Endometrial microvascular endothelial cells (primary cell): ENCODE measurements at regions not wholly inside any gene's neighbourhood (a gene's known extent, or its start where the extent isn't known, plus 50 kb on each side); places are given as distances from the start of the nearest gene placed in this dataset.

Experiments
- in situ Hi-C: cut with HindIII; loops from 2 replicates; pipeline ENCODE4 v1.10.0; 2017; ENCODE audit warnings: low sequenced_read_pairs, low pct_unique_long_range_greater_than_20kb; ENCODE audit errors: inconsistent ontology term

DNA sequence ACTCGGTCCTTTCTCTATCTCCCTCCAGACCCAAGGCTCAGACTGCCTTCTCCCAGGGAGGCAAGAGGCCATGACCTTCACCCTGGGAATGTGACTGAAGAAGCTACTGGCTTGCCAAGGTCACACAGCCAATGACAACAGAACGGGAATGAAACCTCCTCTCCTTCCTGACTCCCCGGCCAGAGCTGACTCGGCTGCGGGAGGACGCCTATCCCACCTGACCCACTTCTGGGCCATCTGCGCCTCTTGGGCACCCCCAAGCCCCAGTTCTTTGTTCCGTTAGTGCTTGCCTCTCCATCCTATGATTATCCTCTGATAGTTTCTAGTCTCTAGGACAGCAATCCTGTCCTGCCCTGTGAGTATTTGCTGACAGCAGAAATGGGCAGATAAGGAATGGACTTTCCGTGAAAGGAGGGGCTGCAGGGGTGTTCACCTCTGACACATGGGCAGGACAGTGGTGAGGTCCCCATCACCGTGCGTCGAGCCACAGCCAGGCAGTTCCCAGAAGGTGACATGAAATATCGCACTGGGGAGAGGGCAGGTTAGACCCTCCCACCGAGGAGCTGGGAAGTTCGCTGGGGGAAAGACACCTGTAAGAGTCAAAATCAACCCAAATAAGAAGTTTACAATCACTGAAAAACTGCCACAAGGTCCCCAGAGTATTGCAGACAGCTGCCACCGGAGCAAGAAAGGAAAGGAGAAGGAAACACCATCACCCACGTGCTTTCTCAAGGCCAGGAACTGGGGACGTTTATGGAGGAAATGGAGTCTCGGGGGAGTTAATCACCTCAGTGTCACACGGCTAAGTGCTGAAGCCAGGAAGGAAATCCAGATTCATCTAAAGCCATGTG is 63.0 kb downstream of the INSIG1 start:
- in situ Hi-C loops = loop anchor here (25.0 kb wide), 1 partner anchor 173 kb away; no protein-coding TSS in a partner anchor

DNA sequence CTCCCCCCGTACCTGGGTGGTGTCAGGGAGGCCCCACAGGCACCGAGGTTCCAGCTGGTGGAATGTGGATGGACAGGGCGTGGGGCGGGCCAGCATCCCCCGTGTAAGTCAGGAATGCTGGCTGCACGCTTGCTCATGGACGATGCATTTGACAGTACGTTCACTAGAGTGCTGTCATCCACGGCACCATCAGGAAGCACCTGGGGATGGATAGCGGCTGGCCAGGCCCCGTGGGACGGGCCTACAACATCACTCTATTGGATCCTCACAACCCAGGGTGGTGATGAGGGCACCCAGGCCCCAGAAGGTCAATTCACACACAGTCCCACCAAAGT is 63.6 kb downstream of the INSIG1 start:
- in situ Hi-C loops = loop anchor here (25.0 kb wide), 1 partner anchor 174 kb away; no protein-coding TSS in a partner anchor

DNA sequence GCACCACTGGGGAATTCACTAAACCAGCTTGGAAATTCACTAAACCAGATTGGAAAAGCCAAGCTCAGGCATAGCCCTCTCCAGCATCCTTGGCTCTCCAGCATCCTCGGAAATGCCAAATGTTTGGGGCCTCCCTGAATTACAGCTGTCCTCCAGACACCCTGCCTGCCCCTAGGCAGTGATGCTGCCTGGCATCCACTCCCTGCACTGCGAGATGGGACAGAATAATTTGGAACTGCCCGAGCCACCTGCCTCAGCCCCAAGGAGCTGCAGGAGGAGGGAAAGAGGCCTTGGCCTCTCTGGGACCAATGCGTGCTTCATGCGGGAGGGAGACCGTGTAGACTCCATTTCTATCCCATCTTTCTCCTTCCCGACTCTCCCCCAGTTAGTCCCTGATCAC is 64.3 kb downstream of the INSIG1 start:
- in situ Hi-C loops = loop anchor here (25.0 kb wide), 1 partner anchor 175 kb away; no protein-coding TSS in a partner anchor

DNA sequence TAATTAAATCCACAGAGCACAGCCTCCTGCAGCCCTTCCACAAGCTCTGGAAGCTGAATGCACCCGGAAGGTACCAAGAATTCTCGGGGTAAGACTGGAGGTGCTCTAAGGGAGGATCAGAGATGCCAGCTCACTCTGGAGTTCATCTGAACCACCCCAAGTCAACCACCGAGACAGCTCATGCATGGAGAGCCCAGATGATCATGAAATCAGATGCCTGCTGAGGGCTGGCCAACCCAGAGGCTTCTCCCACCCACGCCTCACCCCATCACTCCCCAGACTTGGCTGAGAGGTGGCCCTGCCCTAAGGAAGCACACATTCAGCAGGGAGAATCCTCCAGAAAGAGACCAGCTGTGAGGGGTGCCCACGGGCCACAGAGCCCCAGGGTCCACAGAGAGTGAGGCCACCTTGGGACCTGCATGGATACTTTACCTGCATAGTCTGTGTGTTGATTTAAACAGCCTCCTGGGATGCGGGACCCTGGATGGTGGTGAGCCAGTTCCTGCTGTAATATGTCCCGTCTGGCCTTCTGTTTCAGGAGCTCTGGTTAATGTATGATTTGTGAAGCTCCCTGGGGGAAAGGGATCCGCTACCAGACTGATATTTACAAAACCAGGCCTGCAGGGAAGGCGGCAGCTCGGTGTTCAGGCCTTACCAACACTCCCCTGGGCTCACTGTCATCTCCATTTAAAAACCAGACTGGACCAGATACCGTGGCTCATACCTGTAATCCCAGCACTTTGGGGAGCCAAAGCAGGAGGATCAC is 64.9 kb downstream of the INSIG1 start:
- in situ Hi-C loops = loop anchor here (25.0 kb wide), 1 partner anchor 175 kb away; no protein-coding TSS in a partner anchor

DNA sequence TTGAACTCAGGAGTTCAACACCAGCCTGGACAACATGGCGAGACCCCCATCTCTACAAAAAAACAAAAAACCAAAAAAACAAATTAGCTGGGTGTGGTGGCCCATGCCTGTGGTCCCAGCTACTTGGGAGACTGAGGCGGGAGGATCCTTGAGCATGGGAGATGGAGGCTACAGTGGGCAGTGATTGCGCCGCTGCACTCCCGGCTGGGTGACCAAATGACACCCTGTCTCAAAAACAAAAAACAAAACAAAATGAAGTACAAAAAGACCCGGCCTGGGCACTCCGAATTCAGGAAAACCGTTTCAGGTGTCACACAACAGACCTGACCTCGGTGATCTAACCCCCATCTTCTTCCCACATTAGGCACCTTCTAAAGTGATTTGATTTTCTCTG is 65.5 kb downstream of the INSIG1 start:
- in situ Hi-C loops = loop anchor here (25.0 kb wide), 1 partner anchor 176 kb away; no protein-coding TSS in a partner anchor

DNA sequence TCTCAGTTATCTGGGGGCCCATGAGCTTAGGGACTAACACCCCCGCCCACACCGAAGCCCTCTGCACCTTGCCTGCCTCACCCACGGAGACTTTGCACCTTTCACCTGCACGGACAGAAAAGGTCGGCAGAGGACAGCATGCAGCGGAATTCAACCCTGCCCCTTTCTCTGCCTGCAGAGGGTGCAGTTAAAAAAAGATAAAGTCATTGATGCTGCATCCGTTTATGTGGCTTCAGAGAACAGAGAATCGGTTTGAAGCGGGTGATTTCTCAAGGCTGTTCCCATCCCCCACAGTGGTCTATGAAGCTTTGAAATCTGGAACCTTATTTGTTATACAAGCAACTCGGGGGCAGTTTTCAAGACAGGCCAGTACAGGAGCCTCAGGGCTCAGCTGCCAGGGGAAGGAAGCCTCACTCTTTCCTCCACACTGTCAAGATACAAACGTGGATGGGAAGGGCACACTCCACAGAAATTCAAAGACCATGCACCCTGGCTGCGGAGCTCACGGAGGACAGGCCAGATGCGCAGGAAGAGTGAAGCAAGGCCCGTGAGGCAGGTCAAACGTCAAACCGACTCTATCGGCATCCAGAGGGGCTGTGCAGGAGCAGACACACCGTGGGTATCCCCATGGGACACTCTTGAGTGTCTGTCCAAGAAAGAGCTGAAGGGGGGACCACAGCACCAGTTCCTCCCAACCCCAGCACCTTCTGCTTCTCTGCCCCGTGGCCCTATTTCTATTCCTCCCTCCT is 66.3 kb downstream of the INSIG1 start:
- in situ Hi-C loops = loop anchor here (25.0 kb wide), 1 partner anchor 177 kb away; no protein-coding TSS in a partner anchor

DNA sequence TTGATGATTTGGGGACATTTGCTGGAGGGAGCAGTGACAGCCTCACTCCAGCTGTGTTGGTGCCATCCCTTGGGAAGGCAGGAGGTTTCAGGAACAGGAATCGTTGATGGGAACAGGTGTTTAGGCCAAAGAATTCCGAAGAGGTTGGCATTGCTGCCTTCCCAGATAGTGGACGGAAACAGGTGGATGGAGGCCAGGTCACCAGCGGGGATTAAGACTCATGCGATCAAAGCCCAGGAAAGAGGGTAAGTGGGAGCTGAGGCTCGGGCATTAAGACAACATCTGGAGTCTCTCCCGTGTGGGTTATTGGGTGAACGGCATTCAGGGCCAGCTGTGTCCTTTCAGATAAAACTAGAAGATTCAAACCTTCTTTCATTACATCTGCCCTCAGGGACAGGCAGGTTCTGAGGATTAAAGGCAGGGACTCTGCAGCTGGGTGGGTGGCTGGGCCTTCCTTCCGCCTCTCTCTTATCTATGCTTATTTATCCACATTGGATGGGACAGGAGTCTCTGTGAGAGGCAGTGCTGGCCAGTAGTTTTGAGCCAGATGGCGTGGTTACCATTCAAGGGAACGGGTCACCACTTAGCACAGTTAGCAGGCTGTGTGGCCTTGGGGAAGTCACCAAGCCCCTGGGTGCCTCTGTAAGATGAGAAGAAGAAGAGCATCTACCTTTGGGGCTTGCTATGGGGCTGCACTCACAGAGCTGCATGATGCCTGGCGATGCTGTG is 67.6 kb downstream of the INSIG1 start:
- in situ Hi-C loops = loop anchor here (25.0 kb wide), 1 partner anchor 178 kb away; no protein-coding TSS in a partner anchor

DNA sequence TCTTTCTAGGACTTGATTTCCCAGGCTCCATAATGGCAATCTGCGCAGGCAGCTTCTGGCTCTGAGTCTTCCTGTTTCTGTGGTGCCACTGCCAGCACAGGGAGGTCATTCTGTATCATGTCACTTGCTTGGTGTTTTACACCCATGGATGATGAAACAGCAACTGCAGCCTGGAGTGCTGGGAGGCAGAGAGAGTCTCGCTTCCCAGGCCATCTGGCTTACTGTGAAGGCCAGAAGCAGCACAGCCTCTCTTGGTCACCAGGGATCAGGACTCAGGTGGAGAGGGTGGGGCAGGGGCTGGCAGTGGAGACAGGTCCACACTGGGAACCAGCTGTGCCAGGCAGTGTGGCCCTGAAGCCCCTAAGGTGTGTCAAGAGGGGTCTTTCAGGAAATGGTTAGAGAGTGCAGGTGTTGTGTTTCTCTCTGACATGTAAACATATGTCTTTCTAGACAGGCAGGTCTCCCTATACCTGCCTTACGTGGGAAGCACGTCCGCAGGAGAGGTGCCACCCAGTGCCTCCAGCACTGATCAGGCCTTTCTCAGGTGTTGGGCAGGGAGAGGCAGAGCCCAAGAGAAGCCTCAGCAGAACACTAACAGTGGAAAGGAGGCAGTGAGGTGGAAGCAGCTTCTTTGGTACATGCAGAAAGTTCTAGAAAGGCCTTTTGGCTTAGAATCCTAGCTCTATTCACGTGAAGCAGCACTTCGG is 71.4 kb downstream of the INSIG1 start:
- in situ Hi-C loops = loop anchor here (25.0 kb wide), 1 partner anchor 182 kb away; no protein-coding TSS in a partner anchor

DNA sequence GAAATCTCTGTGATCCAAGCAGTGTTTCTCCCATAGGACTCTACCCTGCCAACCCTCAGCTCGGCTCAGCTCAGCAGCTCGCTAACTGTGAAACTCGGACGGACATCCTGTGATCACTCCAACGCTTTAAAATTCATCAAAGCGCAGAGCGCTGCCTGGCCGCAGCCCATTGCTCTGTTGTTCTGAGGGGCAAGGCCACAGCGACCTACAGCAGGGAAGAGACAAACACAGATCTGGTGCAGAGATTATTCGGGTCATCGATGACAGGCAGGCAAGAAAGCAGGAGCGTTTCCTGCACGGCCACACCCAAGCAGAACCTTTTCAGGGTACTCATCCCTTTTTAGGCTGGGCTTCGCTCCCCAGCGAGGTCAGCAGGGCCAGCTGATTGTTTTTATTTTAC is 72.1 kb downstream of the INSIG1 start:
- in situ Hi-C loops = loop anchor here (25.0 kb wide), 1 partner anchor 182 kb away; no protein-coding TSS in a partner anchor

DNA sequence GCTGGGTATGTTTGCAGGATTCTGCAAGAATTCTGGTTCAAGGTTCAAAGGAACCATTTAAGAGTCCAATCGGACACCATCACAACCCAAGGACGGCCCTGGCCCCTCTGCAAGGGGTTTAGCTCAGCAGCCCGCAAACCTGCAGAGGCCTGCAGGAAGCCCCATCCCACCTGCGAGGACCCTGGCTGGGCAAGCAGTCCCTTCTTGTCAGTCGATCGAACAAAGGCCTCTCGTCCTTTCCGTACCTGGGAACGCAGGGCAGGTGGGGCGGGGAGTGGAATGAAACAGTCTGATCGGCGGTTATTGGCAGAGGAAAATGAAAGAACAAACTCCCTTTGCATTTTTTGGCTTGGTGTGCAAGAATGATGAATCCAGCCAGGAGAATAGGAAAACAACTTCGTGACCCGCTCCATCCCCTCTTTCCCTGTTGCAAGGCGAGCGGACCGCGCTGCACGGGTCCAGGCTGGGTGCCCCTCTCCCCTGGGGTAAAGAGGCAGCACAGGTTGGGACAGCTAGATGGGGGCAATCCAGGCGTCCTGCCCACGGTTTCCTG is 73.7 kb downstream of the INSIG1 start:
- in situ Hi-C loops = loop anchor here (25.0 kb wide), 1 partner anchor 184 kb away; no protein-coding TSS in a partner anchor

DNA sequence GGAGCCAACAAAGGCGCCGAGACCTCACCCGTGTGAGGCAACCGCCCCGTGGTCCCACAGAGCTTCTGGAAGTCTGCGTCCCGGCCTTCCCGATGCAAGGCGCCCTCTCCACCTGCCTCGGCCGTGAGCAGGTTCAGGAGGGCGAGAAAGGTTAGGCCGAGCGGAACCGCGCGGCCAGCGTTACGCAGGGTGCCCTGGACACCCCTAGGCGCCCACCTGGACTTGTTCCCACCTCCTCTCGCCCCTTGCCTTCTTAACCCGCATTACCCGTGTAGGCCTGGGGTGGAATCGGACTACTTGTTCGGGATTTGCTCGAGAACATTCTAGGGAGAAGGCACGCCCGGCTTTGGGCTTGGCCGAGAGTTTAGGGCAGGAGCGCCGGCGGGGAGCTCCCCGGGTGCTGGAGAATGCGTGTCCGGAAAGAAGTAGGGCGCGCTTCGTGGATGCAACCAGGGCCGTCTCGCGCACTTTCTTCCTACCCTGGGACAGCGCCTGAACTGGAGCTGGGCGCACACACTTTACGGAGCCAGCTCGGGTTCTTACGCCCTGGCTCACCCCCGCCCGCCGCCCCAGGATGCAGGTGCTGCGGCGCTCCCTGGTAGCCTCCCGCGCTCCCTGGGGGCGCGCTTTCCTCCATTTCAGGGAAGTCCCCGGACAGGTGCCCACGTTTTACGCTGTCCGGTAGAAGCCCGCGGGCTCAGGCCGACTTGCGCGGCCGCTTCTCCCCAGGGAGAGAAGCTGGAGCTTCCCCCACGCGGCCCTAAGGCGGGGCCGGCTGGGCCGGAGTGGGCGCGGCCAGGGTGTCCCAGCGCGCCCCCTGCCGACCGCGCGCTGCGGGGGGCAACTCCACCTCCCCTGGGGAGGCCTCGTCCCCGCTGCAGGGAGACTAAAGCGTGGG is 74.5 kb downstream of the INSIG1 start:
- in situ Hi-C loops = loop anchor here (25.0 kb wide), 1 partner anchor 185 kb away; no protein-coding TSS in a partner anchor

DNA sequence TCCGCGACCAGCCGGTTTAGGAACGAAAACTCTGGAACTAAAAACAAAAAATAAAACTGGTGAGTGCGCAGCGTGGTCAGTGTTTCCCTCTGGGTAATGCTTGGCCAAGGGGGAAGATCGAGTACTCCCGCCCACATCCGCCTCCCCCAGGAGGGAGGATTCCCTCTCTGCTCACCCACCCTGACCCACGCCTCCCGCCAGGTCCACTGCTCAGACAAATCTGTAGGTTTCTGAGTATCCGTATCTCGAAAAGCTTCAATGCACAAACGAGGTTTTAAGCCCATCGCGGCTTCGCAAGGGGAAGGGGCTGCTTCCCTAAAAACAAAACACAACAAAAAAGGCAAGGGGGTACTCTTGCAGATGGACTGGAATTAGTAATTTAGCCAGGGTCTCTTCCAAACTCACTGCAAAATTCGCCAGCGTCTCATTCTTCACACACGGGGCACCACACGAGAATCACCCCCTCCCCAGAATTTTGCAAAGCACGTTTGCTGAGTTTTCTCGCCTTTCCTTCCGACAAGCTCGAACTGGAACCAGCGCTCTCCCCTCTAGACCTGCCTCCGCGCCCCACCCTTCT is 75.2 kb downstream of the INSIG1 start:
- in situ Hi-C loops = loop anchor here (25.0 kb wide), 1 partner anchor 186 kb away; no protein-coding TSS in a partner anchor

DNA sequence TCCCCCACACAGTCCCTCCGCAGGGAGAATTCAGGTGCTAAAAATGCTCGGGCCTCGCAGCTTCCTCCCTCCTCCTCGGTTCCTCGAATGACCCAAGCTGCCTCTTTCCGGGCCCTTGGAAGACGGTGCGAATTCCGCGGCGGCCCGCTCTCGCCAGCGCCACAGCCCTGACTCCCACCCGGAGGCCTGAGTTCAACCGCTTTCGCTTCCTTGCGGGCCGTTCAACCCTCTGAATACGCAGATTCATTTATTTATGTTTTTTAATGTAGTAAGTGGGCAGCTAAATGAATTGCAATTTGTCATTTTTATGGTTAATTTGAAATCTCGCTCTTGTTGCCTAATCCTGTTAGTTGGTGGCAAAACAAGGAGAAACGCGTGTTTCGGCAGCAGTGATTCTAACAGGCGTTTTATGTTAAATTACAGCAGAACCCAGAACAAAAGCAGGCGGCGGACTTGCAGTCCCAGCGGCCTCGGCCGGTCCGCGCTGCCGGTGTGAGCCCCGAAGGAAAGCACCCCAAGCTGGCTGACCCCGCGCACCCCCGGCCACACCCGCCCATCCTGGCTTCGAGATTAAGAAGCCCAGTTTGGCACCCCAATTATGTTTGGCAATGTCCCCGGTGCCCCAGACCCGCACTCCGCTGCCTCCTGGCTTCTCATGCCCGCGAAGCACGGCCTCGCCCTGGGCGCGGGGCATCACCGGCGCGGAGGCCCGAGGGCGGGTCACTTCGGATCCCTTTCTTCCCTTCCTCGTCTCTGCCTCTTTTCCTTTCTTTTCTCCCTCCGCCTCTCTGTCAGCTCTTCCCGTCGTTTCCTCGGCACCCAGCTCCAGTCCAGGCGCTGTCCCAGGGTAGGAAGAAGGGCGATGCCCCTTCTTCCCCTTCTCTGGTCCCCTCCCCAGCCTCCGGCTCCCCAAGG is 75.9 kb downstream of the INSIG1 start:
- in situ Hi-C loops = loop anchor here (25.0 kb wide), 1 partner anchor 186 kb away; no protein-coding TSS in a partner anchor

DNA sequence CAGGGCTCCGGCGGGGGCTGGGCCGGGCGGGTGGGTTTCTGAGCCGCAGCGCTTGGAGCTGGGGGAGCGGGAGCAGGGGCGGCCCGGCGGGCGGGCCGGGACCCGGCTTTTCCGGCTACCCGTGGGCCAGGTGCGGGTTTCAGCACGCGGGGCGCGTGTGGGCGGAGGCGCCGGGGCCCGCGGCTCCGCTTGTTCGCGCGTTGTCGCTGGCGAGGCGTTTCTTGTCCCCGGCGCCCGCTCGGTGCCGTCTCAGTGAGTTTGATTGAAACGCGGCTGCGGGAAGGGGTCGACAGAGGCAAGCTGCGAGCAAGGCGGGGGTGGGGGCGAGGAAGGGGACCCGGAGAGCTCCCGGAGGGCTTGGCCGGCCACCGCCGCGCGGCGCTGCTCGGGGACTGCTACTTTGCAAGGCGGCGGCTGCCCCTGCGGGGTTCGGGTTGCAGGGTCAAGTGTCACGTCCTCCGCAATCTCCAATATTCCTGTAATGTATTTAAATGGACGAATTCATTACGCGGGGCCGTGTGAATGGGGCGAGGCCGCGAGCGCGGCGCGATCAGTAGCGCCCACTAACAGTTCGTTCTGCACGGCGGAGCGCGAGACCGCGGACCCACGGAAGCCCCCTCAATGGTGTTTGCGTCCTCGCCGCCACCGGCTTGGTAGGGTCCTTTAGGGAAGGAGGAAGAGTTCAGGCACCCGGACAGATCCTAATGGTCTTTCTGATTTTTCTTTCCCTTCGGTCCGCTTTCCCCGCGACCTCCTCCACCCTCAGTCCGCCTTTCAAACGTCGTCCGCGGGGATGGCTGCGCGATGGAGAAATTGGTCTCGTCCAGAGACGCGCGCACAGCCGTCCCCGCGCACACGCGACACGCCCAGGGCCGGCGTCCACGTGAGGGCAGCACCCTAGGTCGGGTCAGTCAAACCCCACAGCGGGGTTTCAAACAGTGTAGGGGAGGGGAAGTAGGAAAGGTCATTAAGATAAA is 76.9 kb downstream of the INSIG1 start:
- in situ Hi-C loops = loop anchor here (25.0 kb wide), 1 partner anchor 187 kb away; no protein-coding TSS in a partner anchor
